DOHH2 (cell line): ENCODE measurements at regions not wholly inside any gene's neighbourhood (a gene's known extent, or its start where the extent isn't known, plus 50 kb on each side); places are given as distances from the start of the nearest gene placed in this dataset.

Experiments used
- H3F3A ChIP-seq: fragments of 200-600 bp; sonication (generic), shearing (Covaris generic); 2 replicates; pipeline ENCODE4 v1.6.0; 2016; ENCODE audit warnings: antibody characterized with exemption, mild to moderate bottlenecking; ENCODE audit not compliant: control insufficient read depth, insufficient read depth
- H3K27ac ChIP-seq: fragments of 200-600 bp; sonication (generic); 2 replicates; pipeline ENCODE4 v1.5.1; 2014; ENCODE audit warnings: low read depth, mild to moderate bottlenecking, low read length, moderate library complexity
- H3K27me3 ChIP-seq: fragments of 200-600 bp; sonication (generic); 2 replicates; pipeline ENCODE4 v1.6.1; 2014; ENCODE audit warnings: mild to moderate bottlenecking, low read length, mixed read lengths; ENCODE audit not compliant: control insufficient read depth
- H3K36me3 ChIP-seq: fragments of 200-600 bp; sonication (generic); 2 replicates; pipeline ENCODE4 v1.6.1; 2014; ENCODE audit warnings: mild to moderate bottlenecking, low read length, moderate library complexity, mixed read lengths; ENCODE audit not compliant: control insufficient read depth
- H3K4me1 ChIP-seq: fragments of 200-600 bp; sonication (generic); 2 replicates; pipeline ENCODE4 v1.6.1; 2014; ENCODE audit warnings: mild to moderate bottlenecking, low read length, mixed read lengths; ENCODE audit not compliant: control insufficient read depth
- H3K4me2 ChIP-seq: fragments of 200-600 bp; sonication (generic); 2 replicates; pipeline ENCODE4 v1.6.0; 2014; ENCODE audit warnings: mild to moderate bottlenecking, low read length, moderate library complexity
- H3K4me3 ChIP-seq: fragments of 200-600 bp; sonication (generic); 2 replicates; pipeline ENCODE4 v1.5.1; 2014; ENCODE audit warnings: mild to moderate bottlenecking, low read length, mixed read lengths
- H3K79me2 ChIP-seq: fragments of 200-600 bp; sonication (generic); 2 replicates; pipeline ENCODE4 v1.6.1; 2014; ENCODE audit warnings: mild to moderate bottlenecking, low read length, mixed read lengths; ENCODE audit not compliant: control insufficient read depth
- H3K9me2 ChIP-seq: fragments of 200-600 bp; sonication (generic); replicated peaks from 2 replicates; pipeline ENCODE4 v1.6.1; 2014; ENCODE audit warnings: mild to moderate bottlenecking, low read length, mixed read lengths; ENCODE audit not compliant: control insufficient read depth
- H3K9me3 ChIP-seq: fragments of 200-600 bp; sonication (generic); 2 replicates; pipeline ENCODE4 v1.6.1; 2014; ENCODE audit warnings: antibody characterized with exemption, low read length, mixed read lengths; ENCODE audit not compliant: control insufficient read depth, insufficient read depth
- H4K20me1 ChIP-seq: fragments of 200-600 bp; sonication (generic); 2 replicates; pipeline ENCODE4 v1.6.0; 2014; ENCODE audit warnings: low read depth, mild to moderate bottlenecking, antibody characterized with exemption, low read length, moderate library complexity; ENCODE audit not compliant: control insufficient read depth, insufficient read depth
- EZH2phosphoT487 ChIP-seq: fragments of 200-600 bp; sonication (generic); IDR thresholded peaks from 2 replicates; pipeline ENCODE4 v1.6.1; 2017; ENCODE audit warnings: borderline replicate concordance, mild to moderate bottlenecking, antibody characterized with exemption, low read length, moderate library complexity, mixed read lengths
- TF ChIP-seq, protein P1 (sequence below): fragments of 200-600 bp; sonication (generic); IDR thresholded peaks from one replicate; pipeline ENCODE4 v1.5.1; 2014; ENCODE audit warnings: antibody characterized with exemption, mild to moderate bottlenecking, low read depth, low read length; ENCODE audit not compliant: poor library complexity, severe bottlenecking

DNA sequence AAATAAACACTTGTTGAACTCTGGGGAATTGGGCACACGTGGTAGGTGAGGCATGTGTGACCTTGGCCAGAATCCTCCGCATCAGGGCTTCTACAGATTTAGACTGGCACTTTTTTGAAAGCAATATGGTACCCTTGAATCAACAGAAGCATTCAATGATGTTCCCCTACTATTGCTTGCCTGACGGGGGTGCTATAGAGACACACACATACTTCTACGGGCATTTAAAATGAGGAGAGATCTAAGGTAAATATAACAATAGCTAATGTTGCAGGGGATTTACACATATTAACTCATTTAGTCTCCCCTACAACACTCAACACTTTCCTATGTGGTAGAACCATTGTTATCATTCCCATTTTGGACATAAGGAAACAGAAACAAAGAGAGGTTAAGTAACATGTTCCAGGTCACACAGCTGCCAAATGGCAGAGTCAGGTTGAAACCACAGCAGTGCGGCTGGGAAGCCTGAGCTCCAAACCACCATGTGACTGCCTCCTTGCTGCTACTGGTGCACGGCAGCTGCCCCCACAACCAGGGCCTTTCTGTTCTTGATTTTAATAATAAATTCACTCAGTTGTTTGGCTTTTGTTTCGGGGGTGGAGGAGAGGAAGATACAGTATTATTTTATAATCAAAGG is 147.4 kb downstream of the ZNF281 start:
- H3K9me2 ChIP-seq = no peaks in the 10 kb centered on the region
- H3K27me3 ChIP-seq = no peaks in the 10 kb centered on the region; the same call in 1 of the 2 replicates
- no peak overlapping the region for H3K4me3 ChIP-seq
- no peaks in the 10 kb centered on the region for H3K36me3 ChIP-seq
- no peak overlapping the region for H3K27ac ChIP-seq
- H3F3A ChIP-seq = no peaks in the 10 kb centered on the region
- no peak overlapping the region for H3K4me2 ChIP-seq
- no peaks in the 10 kb centered on the region for H3K9me3 ChIP-seq
- H4K20me1 ChIP-seq = no peaks in the 10 kb centered on the region
- TF ChIP-seq, protein P1, sequence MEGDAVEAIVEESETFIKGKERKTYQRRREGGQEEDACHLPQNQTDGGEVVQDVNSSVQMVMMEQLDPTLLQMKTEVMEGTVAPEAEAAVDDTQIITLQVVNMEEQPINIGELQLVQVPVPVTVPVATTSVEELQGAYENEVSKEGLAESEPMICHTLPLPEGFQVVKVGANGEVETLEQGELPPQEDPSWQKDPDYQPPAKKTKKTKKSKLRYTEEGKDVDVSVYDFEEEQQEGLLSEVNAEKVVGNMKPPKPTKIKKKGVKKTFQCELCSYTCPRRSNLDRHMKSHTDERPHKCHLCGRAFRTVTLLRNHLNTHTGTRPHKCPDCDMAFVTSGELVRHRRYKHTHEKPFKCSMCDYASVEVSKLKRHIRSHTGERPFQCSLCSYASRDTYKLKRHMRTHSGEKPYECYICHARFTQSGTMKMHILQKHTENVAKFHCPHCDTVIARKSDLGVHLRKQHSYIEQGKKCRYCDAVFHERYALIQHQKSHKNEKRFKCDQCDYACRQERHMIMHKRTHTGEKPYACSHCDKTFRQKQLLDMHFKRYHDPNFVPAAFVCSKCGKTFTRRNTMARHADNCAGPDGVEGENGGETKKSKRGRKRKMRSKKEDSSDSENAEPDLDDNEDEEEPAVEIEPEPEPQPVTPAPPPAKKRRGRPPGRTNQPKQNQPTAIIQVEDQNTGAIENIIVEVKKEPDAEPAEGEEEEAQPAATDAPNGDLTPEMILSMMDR = peak; percentile 59
- no peak for TF ChIP-seq EZH2phosphoT487
- no peaks in the 10 kb centered on the region for H3K79me2 ChIP-seq
- no peaks in the 10 kb centered on the region for H3K4me1 ChIP-seq

DNA sequence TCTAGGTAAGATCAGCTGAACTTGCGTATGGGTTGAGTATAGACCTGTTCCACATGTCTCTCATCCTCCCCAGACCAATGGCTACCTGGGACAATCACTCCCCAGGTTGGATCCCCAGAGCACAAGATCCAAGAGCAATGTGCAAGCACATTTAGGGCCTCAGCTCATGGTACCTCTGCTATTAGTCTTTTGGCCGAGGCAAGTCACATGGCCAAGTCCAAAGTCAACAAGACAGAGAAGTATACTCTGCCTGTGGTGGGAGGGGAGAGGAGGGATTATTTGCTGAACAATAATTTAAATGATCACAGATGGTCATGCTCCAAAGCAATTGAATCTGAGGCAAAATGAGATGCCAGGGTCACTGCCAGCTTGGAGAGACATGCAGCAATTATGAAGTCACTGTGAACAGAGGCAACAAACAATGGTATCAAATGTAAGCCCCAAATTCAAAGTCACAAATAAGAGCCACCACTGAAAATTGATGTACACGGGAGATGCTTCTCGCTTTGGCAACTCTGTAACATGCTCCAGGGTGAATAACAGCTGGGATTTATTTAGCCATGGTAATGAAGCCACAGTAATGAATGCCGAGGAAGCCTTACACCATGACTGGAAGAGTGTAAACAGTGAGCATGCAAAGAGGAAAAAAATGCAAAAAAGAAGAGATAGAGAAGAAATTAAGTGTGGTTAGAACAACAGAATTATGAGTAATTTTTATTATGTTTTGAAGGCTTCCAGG is 149.1 kb downstream of the ZNF281 start:
- Histone ChIP-seq H3F3A (no peaks in the 10 kb centered on the region), H3K79me2 (no peaks in the 10 kb centered on the region), H3K36me3 (no peaks in the 10 kb centered on the region), H3K4me1 (no peaks in the 10 kb centered on the region), H3K27me3 (no peaks in the 10 kb centered on the region; the same call in 1 of the 2 replicates), H3K9me3 (no peaks in the 10 kb centered on the region), H3K27ac (no peak overlapping the region), H3K4me3 (no peak overlapping the region), H4K20me1 (no peaks in the 10 kb centered on the region), H3K4me2 (no peak overlapping the region), H3K9me2 (no peaks in the 10 kb centered on the region)
- no peak for TF ChIP-seq EZH2phosphoT487
- TF ChIP-seq, protein P1 = no peak

DNA sequence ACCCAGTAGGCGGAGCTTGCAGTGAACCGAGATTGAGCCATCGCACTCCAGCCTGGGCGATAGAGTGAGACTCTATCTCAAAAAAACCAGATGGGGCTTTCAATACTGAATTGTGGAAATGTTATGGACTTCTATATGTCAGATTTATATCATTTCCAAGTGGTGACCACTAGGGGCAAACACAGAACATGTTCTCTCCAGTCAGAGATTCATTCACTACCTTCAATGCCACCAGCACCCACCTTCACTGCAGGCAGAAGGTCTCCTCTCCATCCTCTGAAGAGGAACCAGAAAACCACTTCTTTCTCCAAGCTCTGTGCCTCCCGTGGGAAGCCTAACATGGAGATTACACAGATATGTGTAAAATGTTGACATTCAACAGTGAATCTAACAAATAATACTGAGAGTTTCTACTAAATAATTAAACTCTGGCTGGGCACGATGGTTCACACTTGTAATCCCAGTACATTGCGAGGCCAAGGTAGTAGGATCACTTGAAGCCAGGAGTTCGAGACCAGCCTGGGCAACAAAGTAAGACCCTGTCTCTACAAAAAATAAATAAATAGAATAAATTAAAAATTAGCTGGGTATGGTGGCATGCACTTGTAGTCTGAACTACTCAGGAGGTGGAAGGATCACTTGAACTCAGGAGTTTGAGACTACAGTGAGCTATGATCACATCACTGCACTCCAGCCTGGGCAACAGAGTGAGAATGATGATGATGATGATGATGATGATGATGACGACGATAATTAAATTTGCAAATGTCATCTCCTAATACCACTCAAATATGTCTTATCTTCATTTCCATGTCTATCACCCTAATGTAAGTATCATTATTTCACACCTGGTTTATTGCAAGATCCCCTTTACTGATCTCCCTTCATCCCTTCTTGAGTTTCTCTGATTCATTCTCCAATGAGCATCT is 151.1 kb downstream of the ZNF281 start:
- Histone ChIP-seq H4K20me1 (no peaks in the 10 kb centered on the region), H3K9me3 (no peaks in the 10 kb centered on the region), H3K27ac (no peak overlapping the region), H3K9me2 (no peaks in the 10 kb centered on the region), H3K79me2 (no peaks in the 10 kb centered on the region), H3K4me1 (no peaks in the 10 kb centered on the region), H3F3A (no peaks in the 10 kb centered on the region), H3K27me3 (no peaks in the 10 kb centered on the region), H3K36me3 (no peaks in the 10 kb centered on the region), H3K4me3 (no peak overlapping the region), H3K4me2 (no peak overlapping the region)
- TF ChIP-seq, protein P1 = peak; percentile 67
- TF ChIP-seq EZH2phosphoT487 = no peak
